ENCODE measurements at regions not wholly inside any gene's neighbourhood (a gene's known extent, or its start where the extent isn't known, plus 50 kb on each side); places are given as distances from the start of the nearest gene placed in this dataset.

DNA sequence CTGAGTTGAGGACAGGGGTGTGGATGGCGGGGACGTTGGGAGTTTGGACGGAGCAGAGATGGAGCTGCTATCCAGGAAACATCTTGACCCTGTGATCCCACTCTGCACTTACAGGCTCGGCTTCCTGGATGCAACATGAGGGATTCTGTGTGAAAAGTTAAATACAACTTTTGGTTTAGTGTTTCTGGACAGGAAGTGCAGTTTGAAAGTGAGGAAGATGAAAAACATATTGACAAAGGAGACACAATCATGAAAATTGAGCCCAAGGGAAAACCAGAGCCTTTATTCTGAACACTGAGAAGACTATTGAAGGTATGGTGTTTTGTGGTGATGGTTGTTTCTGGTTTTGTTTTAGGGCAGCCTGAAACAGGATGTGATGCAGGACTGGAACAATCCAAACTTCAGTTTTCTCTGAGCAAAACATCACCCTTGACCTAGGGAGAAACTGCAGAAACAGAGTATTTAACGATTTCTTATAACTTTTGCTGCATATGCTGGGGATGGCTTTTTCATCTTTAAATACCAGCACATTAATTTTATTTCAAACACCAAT is 76.5 kb upstream of the RFX8 start:
- TF ChIP-seq, protein P1, sequence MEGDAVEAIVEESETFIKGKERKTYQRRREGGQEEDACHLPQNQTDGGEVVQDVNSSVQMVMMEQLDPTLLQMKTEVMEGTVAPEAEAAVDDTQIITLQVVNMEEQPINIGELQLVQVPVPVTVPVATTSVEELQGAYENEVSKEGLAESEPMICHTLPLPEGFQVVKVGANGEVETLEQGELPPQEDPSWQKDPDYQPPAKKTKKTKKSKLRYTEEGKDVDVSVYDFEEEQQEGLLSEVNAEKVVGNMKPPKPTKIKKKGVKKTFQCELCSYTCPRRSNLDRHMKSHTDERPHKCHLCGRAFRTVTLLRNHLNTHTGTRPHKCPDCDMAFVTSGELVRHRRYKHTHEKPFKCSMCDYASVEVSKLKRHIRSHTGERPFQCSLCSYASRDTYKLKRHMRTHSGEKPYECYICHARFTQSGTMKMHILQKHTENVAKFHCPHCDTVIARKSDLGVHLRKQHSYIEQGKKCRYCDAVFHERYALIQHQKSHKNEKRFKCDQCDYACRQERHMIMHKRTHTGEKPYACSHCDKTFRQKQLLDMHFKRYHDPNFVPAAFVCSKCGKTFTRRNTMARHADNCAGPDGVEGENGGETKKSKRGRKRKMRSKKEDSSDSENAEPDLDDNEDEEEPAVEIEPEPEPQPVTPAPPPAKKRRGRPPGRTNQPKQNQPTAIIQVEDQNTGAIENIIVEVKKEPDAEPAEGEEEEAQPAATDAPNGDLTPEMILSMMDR (optimal IDR thresholded peaks at IDR 0.05 in 1 of 3, IDR thresholded peaks at IDR 0.05 in 1 of 3, conservative IDR thresholded peaks at IDR 0.05 in 1 of 3; ENCODE audit: extremely low read depth in 1 of 3, insufficient read depth in 2 of 3, low read length in 3 of 3) = no peak
- TF ChIP-seq EZH2 (IDR thresholded peaks at IDR 0.05; ENCODE audit: low read length) = no peak
- peak; percentile 17 for FAIRE-seq
- DNase-seq (ENCODE audit: low read depth, low spot score) = no peak
- Histone ChIP-seq H3K27me3 (ENCODE audit: control insufficient read depth, extremely low read depth, insufficient read depth, low read length) (no peaks in the 10 kb centered on the region), H3K9me3 (ENCODE audit: control insufficient read depth, low read depth, low read length) (no peaks in the 10 kb centered on the region), H4K20me1 (ENCODE audit: control insufficient read depth, extremely low read depth, insufficient read depth, low read length) (no peaks in the 10 kb centered on the region), H3K9me1 (ENCODE audit: control insufficient read depth, extremely low read depth, insufficient read depth, low read length) (no peaks in the 10 kb centered on the region), H3K4me2 (ENCODE audit: control insufficient read depth, extremely low read depth, insufficient read depth, low read depth, low read length) (no peak overlapping the region), H2AFZ (ENCODE audit: control insufficient read depth, low read length) (no peak overlapping the region), H3K79me2 (ENCODE audit: control insufficient read depth, insufficient read depth, low read length) (no peaks in the 10 kb centered on the region), H3K27ac (ENCODE audit: control insufficient read depth, insufficient read depth, low read length) (no peak overlapping the region), H3K36me3 (ENCODE audit: control insufficient read depth in 2 of 2, extremely low read depth in 1 of 2, insufficient read depth in 2 of 2, low read length in 2 of 2) (no peaks in the 10 kb centered on the region), H3K9ac (ENCODE audit: control insufficient read depth, extremely low read depth, insufficient read depth, low read length) (no peak overlapping the region), H3K4me3 (ENCODE audit: control insufficient read depth in 2 of 3, extremely low read depth in 1 of 3, insufficient read depth in 2 of 3, low read depth in 1 of 3, low read length in 3 of 3) (no peak overlapping the region), H3K4me1 (ENCODE audit: control insufficient read depth, extremely low read depth, insufficient read depth, low read length) (peaks cover 7% of the 10 kb centered on the region)
- dilution Hi-C loops (cut with MboI; ENCODE audit: extremely low pct_ligation_motif_present, low sequenced_read_pairs) = no loop called here

DNA sequence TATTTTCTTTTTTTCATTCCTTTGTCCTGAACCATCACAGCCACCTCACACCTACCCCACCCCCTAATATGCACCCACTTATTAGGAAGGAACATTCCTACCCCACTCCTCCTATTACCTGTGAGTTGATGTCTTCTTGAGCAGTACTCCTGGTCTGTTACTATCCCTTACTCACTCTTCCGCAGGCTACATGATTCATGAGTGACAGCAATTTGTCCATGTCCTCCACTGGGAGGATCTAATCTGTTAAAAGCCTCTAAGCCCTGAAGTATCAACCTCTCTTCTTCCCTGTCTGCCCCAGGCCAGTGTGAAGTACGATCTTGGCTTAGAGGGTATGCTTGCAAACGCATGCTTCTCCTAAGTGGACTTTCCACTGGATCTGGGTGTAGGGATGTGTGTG is 75.6 kb upstream of the RFX8 start:
- no peaks in the 10 kb centered on the region for H3K27me3 ChIP-seq (ENCODE audit: control insufficient read depth, extremely low read depth, insufficient read depth, low read length)
- H2AFZ ChIP-seq (ENCODE audit: control insufficient read depth, low read length) = no peak overlapping the region
- TF ChIP-seq, protein P1 (optimal IDR thresholded peaks at IDR 0.05 in 1 of 3, IDR thresholded peaks at IDR 0.05 in 1 of 3, conservative IDR thresholded peaks at IDR 0.05 in 1 of 3; ENCODE audit: extremely low read depth in 1 of 3, insufficient read depth in 2 of 3, low read length in 3 of 3) = no peak
- no peak for TF ChIP-seq EZH2 (IDR thresholded peaks at IDR 0.05; ENCODE audit: low read length)
- DNase-seq (ENCODE audit: low read depth, low spot score) (peak; percentile 13), FAIRE-seq (no peak)
- H3K36me3 ChIP-seq (ENCODE audit: control insufficient read depth in 2 of 2, extremely low read depth in 1 of 2, insufficient read depth in 2 of 2, low read length in 2 of 2) = no peaks in the 10 kb centered on the region
- H3K4me3 ChIP-seq (ENCODE audit: control insufficient read depth in 2 of 3, extremely low read depth in 1 of 3, insufficient read depth in 2 of 3, low read depth in 1 of 3, low read length in 3 of 3) = no peak overlapping the region
- H3K4me2 ChIP-seq (ENCODE audit: control insufficient read depth, extremely low read depth, insufficient read depth, low read depth, low read length) = no peak overlapping the region
- dilution Hi-C loops (cut with MboI; ENCODE audit: extremely low pct_ligation_motif_present, low sequenced_read_pairs) = no loop called here
- H3K4me1 ChIP-seq (ENCODE audit: control insufficient read depth, extremely low read depth, insufficient read depth, low read length) = peaks cover 10% of the 10 kb centered on the region
- no peaks in the 10 kb centered on the region for H4K20me1 ChIP-seq (ENCODE audit: control insufficient read depth, extremely low read depth, insufficient read depth, low read length)
- no peaks in the 10 kb centered on the region for H3K9me1 ChIP-seq (ENCODE audit: control insufficient read depth, extremely low read depth, insufficient read depth, low read length)
- H3K9me3 ChIP-seq (ENCODE audit: control insufficient read depth, low read depth, low read length) = no peaks in the 10 kb centered on the region
- H3K79me2 ChIP-seq (ENCODE audit: control insufficient read depth, insufficient read depth, low read length) = no peaks in the 10 kb centered on the region
- H3K27ac ChIP-seq (ENCODE audit: control insufficient read depth, insufficient read depth, low read length) = no peak overlapping the region
- no peak overlapping the region for H3K9ac ChIP-seq (ENCODE audit: control insufficient read depth, extremely low read depth, insufficient read depth, low read length)

Data from keratinocyte (primary cell).